GM19463 (cell line): ENCODE measurements at regions not wholly inside any gene's neighbourhood (a gene's known extent, or its start where the extent isn't known, plus 50 kb on each side); places are given as distances from the start of the nearest gene placed in this dataset.

Experiments
- ATAC-seq: cut with Tn5 transposase; IDR thresholded peaks from one replicate; pipeline ENCODE4 v1.9.1; 2021; ENCODE audit warnings: mild to moderate bottlenecking, moderate library complexity; ENCODE audit not compliant: unreplicated experiment

DNA sequence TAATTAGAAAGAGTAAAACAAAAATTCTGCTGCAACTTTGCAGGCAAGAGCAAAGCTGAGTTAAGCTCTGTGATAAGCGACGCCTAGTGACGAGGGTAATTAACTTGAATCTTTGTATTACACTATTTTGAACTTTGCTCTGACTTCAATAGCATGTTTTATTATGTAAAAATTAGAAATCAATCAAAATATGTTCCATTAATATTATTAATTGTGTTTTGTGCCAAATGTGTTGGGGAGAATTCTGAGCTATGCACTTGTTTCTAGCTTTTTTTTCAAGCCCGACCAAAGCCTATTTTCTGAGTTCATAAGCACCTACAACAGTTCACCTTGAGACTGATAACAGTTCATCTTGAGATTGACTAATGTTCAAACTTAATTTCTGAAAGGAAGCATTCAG lies 90.1 kb upstream of the PDE3A start:
- ATAC-seq: no peak

DNA sequence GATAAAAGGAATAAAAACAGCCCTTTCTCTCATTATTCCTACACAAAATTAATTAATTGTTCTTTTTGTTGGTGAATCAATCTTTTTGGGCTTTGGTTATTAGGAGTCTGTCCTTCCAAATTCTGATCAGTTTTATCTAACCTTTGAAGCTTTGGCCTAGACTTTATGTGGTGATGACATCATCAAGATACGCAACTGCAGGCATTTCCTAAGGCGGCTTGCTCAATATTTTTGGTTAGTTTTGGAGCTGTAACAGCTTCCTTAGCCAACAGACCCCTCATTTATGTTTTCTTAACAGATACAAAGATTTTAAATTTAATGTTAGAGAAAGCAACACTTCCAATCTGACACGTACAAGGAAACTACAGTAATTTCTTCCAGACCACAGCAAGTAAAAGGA lies 87.8 kb upstream of the PDE3A start:
- ATAC-seq: no peak

- no peak for ATAC-seq
Observed at GRCh38 chr12:20282401-20282800, 85.9 kb upstream of the PDE3A start.

DNA sequence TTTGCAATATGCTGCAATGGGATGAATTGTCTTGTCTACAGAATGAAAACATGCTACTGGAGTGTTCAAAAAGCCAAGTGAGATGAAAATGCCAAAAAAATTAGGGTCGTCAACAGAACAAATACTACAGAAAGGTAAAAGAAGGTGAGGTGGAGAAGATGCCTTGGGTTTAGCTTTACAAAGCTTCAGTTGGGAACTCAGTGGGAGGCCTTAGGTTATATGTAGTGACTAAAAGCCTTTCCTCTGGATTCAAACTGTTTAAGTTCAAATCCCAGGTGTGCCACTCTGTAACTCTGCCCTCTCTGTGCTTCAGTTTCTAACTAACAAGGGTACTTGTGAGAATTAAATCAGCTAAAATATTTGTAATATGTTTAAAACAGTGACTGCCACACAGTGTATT lies 84.9 kb upstream of the PDE3A start:
- ATAC-seq: no peak

DNA sequence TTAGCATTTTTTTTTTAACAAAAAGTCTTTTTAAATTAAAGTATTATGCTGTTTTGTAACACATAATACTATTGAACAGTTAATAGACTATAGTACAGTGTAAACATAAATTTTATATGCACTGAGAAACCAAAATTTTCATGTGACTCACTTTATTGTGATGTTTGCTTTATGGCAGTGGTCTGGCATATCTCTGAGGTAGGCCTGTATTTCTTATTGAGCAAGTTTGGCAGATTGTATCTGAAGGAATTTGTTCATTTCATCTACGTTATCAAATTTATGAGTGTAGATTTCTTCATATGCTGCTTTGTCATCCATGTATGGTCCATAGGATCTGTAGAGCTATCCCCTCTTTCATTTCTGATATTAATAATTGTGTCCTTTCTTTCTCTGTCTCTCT lies 78.8 kb upstream of the PDE3A start:
- no peak for ATAC-seq

GRCh38 chr12:20300457-20300856 lies 67.9 kb upstream of the PDE3A start:
- ATAC-seq: no peak

- no peak for ATAC-seq
Observed at GRCh38 chr12:20305470-20305869, 62.9 kb upstream of the PDE3A start.

GRCh38 chr12:20309504-20310148 lies 58.7 kb upstream of the PDE3A start:
- ATAC-seq: no peak

- ATAC-seq: no peak
Observed at GRCh38 chr12:20314328-20314727, 54.0 kb upstream of the PDE3A start.

DNA sequence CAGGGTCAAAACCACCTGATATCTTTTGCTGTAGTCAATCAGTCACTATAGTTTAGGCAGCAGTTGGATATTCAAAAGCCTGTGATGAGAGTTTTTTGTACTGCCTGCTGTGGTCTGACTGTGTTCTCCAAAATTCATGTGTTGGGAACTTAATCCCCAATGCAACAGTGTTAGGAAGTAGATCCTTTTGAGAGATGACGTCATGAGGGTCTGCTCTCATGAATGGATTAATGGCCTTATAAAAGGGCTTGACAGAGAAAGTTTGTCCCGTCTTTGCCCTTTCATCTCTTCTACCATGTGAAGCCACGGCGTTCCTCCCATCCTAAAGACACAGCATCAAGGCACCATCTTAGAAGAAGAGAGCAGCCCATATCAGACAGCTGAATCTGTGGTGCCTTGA lies 50.8 kb upstream of the PDE3A start:
- no peak for ATAC-seq
